MM.1S (cell line): ENCODE measurements at regions not wholly inside any gene's neighbourhood (a gene's known extent, or its start where the extent isn't known, plus 50 kb on each side); places are given as distances from the start of the nearest gene placed in this dataset.

Experiments
- DNase-seq: peaks from one replicate; pipeline ENCODE4 v3.0.0-alpha.2; 2015
- H2AFZ ChIP-seq: fragments of 300-600 bp; sonication (generic); 2 replicates; pipeline ENCODE4 v1.6.0; 2016; ENCODE audit warnings: antibody characterized with exemption, low read length
- H3F3A ChIP-seq: fragments of 300-600 bp; sonication (generic); 2 replicates; pipeline ENCODE4 v1.6.1; 2016; ENCODE audit warnings: mild to moderate bottlenecking, antibody characterized with exemption, low read length, moderate library complexity, mixed read lengths; ENCODE audit not compliant: insufficient read depth
- H3K27ac ChIP-seq: fragments of 300-600 bp; sonication (generic); 2 replicates; pipeline ENCODE4 v1.5.1; 2016; ENCODE audit warnings: mild to moderate bottlenecking, low read length
- H3K27me3 ChIP-seq: fragments of 300-600 bp; sonication (generic); replicated peaks from 2 replicates; pipeline ENCODE4 v1.6.0; 2016; ENCODE audit warnings: low read length; ENCODE audit not compliant: insufficient read depth
- H3K36me3 ChIP-seq: fragments of 300-600 bp; sonication (generic); replicated peaks from 2 replicates; pipeline ENCODE4 v1.6.1; 2016; ENCODE audit warnings: mild to moderate bottlenecking, low read length, mixed read lengths; ENCODE audit not compliant: insufficient read depth
- H3K4me1 ChIP-seq: fragments of 300-600 bp; sonication (generic); 2 replicates; pipeline ENCODE4 v1.6.1; 2016; ENCODE audit warnings: low read length, mixed read lengths
- H3K4me2 ChIP-seq: fragments of 300-600 bp; sonication (generic); 2 replicates; pipeline ENCODE4 v1.6.0; 2016; ENCODE audit warnings: low read depth, low read length
- H3K4me3 ChIP-seq: fragments of 300-600 bp; sonication (generic); 2 replicates; pipeline ENCODE4 v1.5.1; 2016; ENCODE audit warnings: low read length, mixed read lengths
- H3K79me2 ChIP-seq: fragments of 300-600 bp; sonication (generic); 2 replicates; pipeline ENCODE4 v1.6.1; 2016; ENCODE audit warnings: mixed run types, low read length, mixed read lengths
- H3K9ac ChIP-seq: fragments of 300-600 bp; sonication (generic); 2 replicates; pipeline ENCODE4 v1.6.1; 2016; ENCODE audit warnings: low read length, mixed read lengths
- H3K9me2 ChIP-seq: fragments of 300-600 bp; sonication (generic); replicated peaks from 2 replicates; pipeline ENCODE4 v1.6.1; 2016; ENCODE audit warnings: mild to moderate bottlenecking, low read length, mixed read lengths; ENCODE audit not compliant: insufficient read depth
- H3K9me3 ChIP-seq: fragments of 300-600 bp; sonication (generic); replicated peaks from 2 replicates; pipeline ENCODE4 v1.6.1; 2016; ENCODE audit warnings: mild to moderate bottlenecking, low read length, mixed read lengths; ENCODE audit not compliant: insufficient read depth
- H4K20me1 ChIP-seq: fragments of 300-600 bp; sonication (generic); 2 replicates; pipeline ENCODE4 v1.6.1; 2016; ENCODE audit warnings: mild to moderate bottlenecking, low read length, moderate library complexity, mixed read lengths; ENCODE audit not compliant: insufficient read depth
- CTCF ChIP-seq: fragments of 300-600 bp; sonication (generic); IDR thresholded peaks from 2 replicates; pipeline ENCODE4 v1.5.1; 2016; ENCODE audit warnings: antibody characterized with exemption, low read length, mixed read lengths
- EZH2 ChIP-seq: fragments of 300-600 bp; sonication (generic); optimal IDR thresholded peaks from 2 replicates; pipeline ENCODE3; 2017; ENCODE audit warnings: low read depth, mild to moderate bottlenecking, antibody characterized with exemption, low read length, mixed read lengths
- EZH2phosphoT487 ChIP-seq: fragments of 300-600 bp; sonication (generic); IDR thresholded peaks from 2 replicates; pipeline ENCODE4 v1.6.1; 2018; ENCODE audit warnings: antibody characterized with exemption, low read length

GRCh38 chr13:70206671-70207070 lies 98.4 kb upstream of the KLHL1 start:
- no peaks in the 10 kb centered on the region for H3K9me2 ChIP-seq
- TF ChIP-seq CTCF (no peak), EZH2phosphoT487 (no peak), EZH2 (no peak)
- no peaks in the 10 kb centered on the region for H3K9me3 ChIP-seq
- H3K27me3 ChIP-seq = no peaks in the 10 kb centered on the region
- H3K4me1 ChIP-seq = no peaks in the 10 kb centered on the region
- DNase-seq = no peak
- no peaks in the 10 kb centered on the region for H4K20me1 ChIP-seq
- no peak overlapping the region for H2AFZ ChIP-seq
- H3K9ac ChIP-seq = no peak overlapping the region
- no peaks in the 10 kb centered on the region for H3K79me2 ChIP-seq
- H3K4me3 ChIP-seq = no peak overlapping the region
- no peak overlapping the region for H3K4me2 ChIP-seq
- no peaks in the 10 kb centered on the region for H3K36me3 ChIP-seq
- H3F3A ChIP-seq = no peaks in the 10 kb centered on the region
- no peak overlapping the region for H3K27ac ChIP-seq

DNA sequence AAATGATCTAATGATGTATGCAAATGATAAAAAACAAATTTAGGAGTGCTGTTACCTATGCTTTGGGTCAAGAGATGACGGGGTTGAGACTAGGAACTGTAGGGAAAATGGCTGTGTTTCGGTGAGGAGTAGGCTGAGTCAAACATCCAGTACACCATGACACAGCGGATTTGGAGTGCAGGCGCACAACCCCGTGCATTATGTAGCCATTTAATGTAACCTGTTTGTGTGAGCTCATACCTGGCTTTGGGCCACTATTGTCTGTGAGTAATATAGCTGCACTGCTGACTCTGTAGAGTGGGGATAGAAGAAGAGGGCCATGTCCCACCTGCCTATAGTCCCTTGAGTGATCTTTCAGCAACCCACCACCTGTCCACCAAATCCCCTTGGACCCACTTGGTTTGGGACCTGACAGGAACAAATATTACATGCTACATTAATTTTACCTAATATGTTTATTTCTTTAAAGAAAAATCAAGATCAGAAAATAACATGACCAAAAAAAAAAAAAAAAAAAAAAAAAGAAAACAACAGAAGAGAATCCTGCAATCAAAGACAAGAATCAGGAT lies 95.5 kb upstream of the KLHL1 start:
- Histone ChIP-seq H3K9ac (no peak overlapping the region), H3K4me1 (no peaks in the 10 kb centered on the region), H3K4me3 (no peak overlapping the region), H3K27ac (no peak overlapping the region), H3F3A (no peaks in the 10 kb centered on the region), H4K20me1 (no peaks in the 10 kb centered on the region), H3K9me2 (no peaks in the 10 kb centered on the region), H3K36me3 (no peaks in the 10 kb centered on the region), H3K4me2 (no peak overlapping the region), H3K79me2 (no peaks in the 10 kb centered on the region), H3K27me3 (no peaks in the 10 kb centered on the region), H3K9me3 (no peaks in the 10 kb centered on the region), H2AFZ (no peak overlapping the region)
- TF ChIP-seq CTCF (no peak), EZH2phosphoT487 (no peak), EZH2 (no peak)
- no peak for DNase-seq

- H3K9me2 ChIP-seq = no peaks in the 10 kb centered on the region
- TF ChIP-seq EZH2phosphoT487 (no peak), EZH2 (no peak), CTCF (no peak)
- no peaks in the 10 kb centered on the region for H3K27me3 ChIP-seq
- no peak for DNase-seq
- no peaks in the 10 kb centered on the region for H3K4me1 ChIP-seq
- no peak overlapping the region for H3K27ac ChIP-seq
- no peaks in the 10 kb centered on the region for H4K20me1 ChIP-seq
- no peak overlapping the region for H3K9ac ChIP-seq
- H3K79me2 ChIP-seq = no peaks in the 10 kb centered on the region
- H3F3A ChIP-seq = no peaks in the 10 kb centered on the region
- no peak overlapping the region for H3K4me3 ChIP-seq
- no peak overlapping the region for H3K4me2 ChIP-seq
- no peaks in the 10 kb centered on the region for H3K36me3 ChIP-seq
- no peaks in the 10 kb centered on the region for H3K9me3 ChIP-seq
- no peak overlapping the region for H2AFZ ChIP-seq
Observed at GRCh38 chr13:70191034-70191433, 82.8 kb upstream of the KLHL1 start.
